ENCODE measurements at regions not wholly inside any gene's neighbourhood (a gene's known extent, or its start where the extent isn't known, plus 50 kb on each side); places are given as distances from the start of the nearest gene placed in this dataset.
"Not testable (repeated sequence)": the region's sequence is repeated elsewhere in the genome, so short reads cannot be mapped to it uniquely, and the experiment has no call there.

DNA sequence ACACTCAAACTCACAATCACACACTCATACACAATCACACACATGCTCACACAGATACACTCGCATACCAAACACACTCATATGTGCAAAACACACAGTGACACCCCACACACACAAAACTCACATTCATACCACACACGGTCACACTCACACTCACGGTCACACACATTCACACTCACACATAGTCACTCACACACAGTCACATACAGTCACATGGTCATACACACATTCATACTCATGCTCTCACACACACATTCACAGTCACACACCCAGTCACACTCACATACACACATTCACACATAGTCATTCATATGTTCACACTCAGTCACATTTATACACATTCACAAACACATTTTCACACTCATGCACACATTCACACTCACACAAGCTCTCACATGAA, 296.0 kb upstream of the RNF32 start:
- no peak overlapping the region for H3K4me3 ChIP-seq (replicated peaks in 1 of 2; ENCODE audit: low read depth in 2 of 2, low read length in 2 of 2)
- TF ChIP-seq CTCF (IDR thresholded peaks at IDR 0.05; ENCODE audit: low read depth, low read length): no peak
- no peak for DNase-seq (ENCODE audit: low read depth in 2 of 2)

- DNase-seq (ENCODE audit: low read depth in 2 of 2): no peak
- no peak for TF ChIP-seq CTCF (IDR thresholded peaks at IDR 0.05; ENCODE audit: low read depth, low read length)
- no peak overlapping the region for H3K4me3 ChIP-seq (replicated peaks in 1 of 2; ENCODE audit: low read depth in 2 of 2, low read length in 2 of 2)
These were observed 305.9 kb upstream of the RNF32 start for GRCh38 chr7:156334636-156335035.

DNA sequence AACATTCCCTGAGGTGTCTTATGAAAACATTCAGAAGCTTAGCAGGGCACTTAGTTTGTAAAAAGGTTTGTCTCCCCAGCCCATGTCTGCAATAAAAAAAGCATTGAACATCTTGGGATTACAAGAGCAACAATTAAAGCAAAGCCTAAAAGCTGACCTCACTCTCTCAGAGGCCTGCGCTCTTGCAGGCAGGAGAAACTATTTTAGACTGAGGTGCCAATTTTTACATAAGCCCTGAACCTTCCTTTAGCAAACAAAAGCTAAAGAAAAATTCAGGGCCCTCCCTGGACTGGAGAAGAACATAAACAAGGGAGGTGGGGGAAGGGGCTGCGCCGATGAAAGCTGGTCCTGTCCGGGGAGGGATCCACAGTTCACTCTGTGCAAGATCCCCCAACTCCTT, 312.7 kb upstream of the RNF32 start:
- no peak for TF ChIP-seq CTCF (IDR thresholded peaks at IDR 0.05; ENCODE audit: low read depth, low read length)
- H3K4me3 ChIP-seq (replicated peaks in 1 of 2; ENCODE audit: low read depth in 2 of 2, low read length in 2 of 2): no peak overlapping the region
- no peak for DNase-seq (ENCODE audit: low read depth in 2 of 2)

GRCh38 chr7:156327474-156327873, 313.1 kb upstream of the RNF32 start:
- DNase-seq (ENCODE audit: low read depth in 2 of 2): no peak
- no peak overlapping the region for H3K4me3 ChIP-seq (replicated peaks in 1 of 2; ENCODE audit: low read depth in 2 of 2, low read length in 2 of 2)
- no peak for TF ChIP-seq CTCF (IDR thresholded peaks at IDR 0.05; ENCODE audit: low read depth, low read length)

- DNase-seq (ENCODE audit: low read depth in 2 of 2): no peak
- no peak overlapping the region for H3K4me3 ChIP-seq (replicated peaks in 1 of 2; ENCODE audit: low read depth in 2 of 2, low read length in 2 of 2)
- TF ChIP-seq CTCF (IDR thresholded peaks at IDR 0.05; ENCODE audit: low read depth, low read length): no peak
These were observed 316.4 kb upstream of the RNF32 start for GRCh38 chr7:156324201-156324600.

- H3K4me3 ChIP-seq (replicated peaks in 1 of 2; ENCODE audit: low read depth in 2 of 2, low read length in 2 of 2); DNase-seq (ENCODE audit: low read depth in 2 of 2): not testable (repeated sequence)
These were observed 319.1 kb upstream of the RNF32 start for GRCh38 chr7:156321430-156321829.

- no peak for TF ChIP-seq CTCF (IDR thresholded peaks at IDR 0.05; ENCODE audit: low read depth, low read length)
- DNase-seq (ENCODE audit: low read depth in 2 of 2): no peak
- no peak overlapping the region for H3K4me3 ChIP-seq (replicated peaks in 1 of 2; ENCODE audit: low read depth in 2 of 2, low read length in 2 of 2)
These were observed 321.6 kb upstream of the RNF32 start for GRCh38 chr7:156318926-156319325.
